ENCODE measurements at regions not wholly inside any gene's neighbourhood (a gene's known extent, or its start where the extent isn't known, plus 50 kb on each side); places are given as distances from the start of the nearest gene placed in this dataset.

DNA sequence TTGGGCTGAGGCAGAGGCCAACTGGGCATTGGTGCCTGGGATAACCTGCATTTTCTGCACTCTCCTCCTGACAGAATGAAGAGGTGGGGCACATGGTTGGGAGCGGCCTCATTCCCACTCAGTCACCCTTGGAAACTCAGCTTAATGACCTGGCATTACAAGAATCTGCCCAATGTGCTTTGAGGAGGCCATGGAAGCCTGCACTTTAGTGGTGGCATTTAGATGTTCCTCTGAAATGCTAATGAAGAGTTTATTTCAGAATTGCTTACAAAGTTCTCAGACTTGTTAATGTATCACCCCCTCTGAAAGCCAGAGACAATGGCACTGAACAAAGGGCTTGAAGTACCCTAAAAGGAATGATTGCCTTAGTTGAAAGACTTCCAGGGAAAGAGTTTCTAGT lies 71.4 kb upstream of the PARP11 start (continued):
- TF ChIP-seq PATZ1 (tag by site-specific recombination; IDR thresholded peaks at IDR 0.05), result no peak

DNA sequence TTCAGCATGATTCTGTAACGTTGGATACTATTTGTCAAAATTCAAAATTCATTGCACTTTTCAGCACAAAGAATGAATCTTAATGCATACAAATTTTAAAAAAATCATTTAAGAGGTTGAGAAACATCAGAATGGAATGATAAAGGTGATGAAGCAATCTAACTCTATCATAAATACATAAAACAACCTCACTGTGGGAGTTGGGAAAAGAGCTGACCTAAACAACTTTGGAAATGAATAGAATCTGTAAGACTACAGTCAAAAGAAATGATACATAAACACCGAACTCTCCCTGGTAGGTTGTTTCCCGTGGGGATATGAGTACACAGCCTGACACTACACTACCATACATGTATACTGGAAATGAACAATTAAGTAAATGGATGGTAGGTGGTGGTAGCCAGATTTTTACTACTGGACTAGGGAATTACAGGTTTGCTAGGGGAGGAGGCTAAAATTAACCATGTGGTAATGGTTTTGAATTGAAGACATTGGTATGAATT lies 64.9 kb upstream of the PARP11 start:
- Histone ChIP-seq H3K4me1 (ENCODE audit: control insufficient read depth, insufficient read depth, low read length) (no peaks in the 10 kb centered on the region), H3K27ac (ENCODE audit: extremely low read depth, low read depth, low read length) (no peak overlapping the region), H3K4me3 (ENCODE audit: low read depth, low read length) (no peak overlapping the region), H3K36me3 (ENCODE audit: control insufficient read depth in 2 of 2, insufficient read depth in 1 of 2, low read length in 2 of 2) (no peaks in the 10 kb centered on the region), H3K9me3 (ENCODE audit: control insufficient read depth, insufficient read depth, low read depth, low read length) (no peaks in the 10 kb centered on the region)
- ChIA-PET CTCF (no interaction called here), POLR2A (no interaction called here)
- TF ChIP-seq ZSCAN16 (tag by site-specific recombination; IDR thresholded peaks at IDR 0.05), result no peak

GRCh38 chr12:3935078-3935477 lies 61.9 kb upstream of the PARP11 start:
- ChIA-PET CTCF (interaction anchor here (1.2 kb wide), 1 partner anchor 10 kb away, joined by 3 read pairs; no protein-coding TSS in a partner anchor), POLR2A (no interaction called here)
- H3K4me3 ChIP-seq (ENCODE audit: low read depth, low read length), result no peak overlapping the region
- TF ChIP-seq ZFP37 (tag by site-specific recombination; IDR thresholded peaks at IDR 0.05) (no peak), SP7 (tag by site-specific recombination; IDR thresholded peaks at IDR 0.05) (no peak), GLI4 (tag by site-specific recombination; IDR thresholded peaks at IDR 0.05) (no peak), ZNF341 (tag by site-specific recombination; IDR thresholded peaks at IDR 0.05; ENCODE audit: low read depth) (no peak), SETDB1 (IDR thresholded peaks at IDR 0.05; ENCODE audit: insufficient read length, low read length) (no peak), ZNF768 (tag by site-specific recombination; IDR thresholded peaks at IDR 0.05) (no peak), ZNF23 (tag by site-specific recombination; IDR thresholded peaks at IDR 0.05; ENCODE audit: borderline replicate concordance) (no peak), YY2 (tag by site-specific recombination; IDR thresholded peaks at IDR 0.05) (no peak), ZBTB48 (tag by site-specific recombination; IDR thresholded peaks at IDR 0.05) (no peak)
- TF ChIP-seq, protein P1, sequence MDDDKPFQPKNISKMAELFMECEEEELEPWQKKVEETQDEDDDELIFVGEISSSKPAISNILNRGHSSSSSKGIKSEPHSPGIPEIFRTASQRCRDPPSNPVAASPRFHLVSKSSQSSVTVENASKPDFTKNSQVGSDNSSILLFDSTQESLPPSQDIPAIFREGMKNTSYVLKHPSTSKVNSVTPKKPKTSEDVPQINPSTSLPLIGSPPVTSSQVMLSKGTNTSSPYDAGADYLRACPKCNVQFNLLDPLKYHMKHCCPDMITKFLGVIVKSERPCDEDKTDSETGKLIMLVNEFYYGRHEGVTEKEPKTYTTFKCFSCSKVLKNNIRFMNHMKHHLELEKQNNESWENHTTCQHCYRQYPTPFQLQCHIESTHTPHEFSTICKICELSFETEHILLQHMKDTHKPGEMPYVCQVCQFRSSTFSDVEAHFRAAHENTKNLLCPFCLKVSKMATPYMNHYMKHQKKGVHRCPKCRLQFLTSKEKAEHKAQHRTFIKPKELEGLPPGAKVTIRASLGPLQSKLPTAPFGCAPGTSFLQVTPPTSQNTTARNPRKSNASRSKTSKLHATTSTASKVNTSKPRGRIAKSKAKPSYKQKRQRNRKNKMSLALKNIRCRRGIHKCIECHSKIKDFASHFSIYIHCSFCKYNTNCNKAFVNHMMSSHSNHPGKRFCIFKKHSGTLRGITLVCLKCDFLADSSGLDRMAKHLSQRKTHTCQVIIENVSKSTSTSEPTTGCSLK (tag by site-specific recombination; IDR thresholded peaks at IDR 0.05), result no peak
- TF ChIP-seq, protein P2, sequence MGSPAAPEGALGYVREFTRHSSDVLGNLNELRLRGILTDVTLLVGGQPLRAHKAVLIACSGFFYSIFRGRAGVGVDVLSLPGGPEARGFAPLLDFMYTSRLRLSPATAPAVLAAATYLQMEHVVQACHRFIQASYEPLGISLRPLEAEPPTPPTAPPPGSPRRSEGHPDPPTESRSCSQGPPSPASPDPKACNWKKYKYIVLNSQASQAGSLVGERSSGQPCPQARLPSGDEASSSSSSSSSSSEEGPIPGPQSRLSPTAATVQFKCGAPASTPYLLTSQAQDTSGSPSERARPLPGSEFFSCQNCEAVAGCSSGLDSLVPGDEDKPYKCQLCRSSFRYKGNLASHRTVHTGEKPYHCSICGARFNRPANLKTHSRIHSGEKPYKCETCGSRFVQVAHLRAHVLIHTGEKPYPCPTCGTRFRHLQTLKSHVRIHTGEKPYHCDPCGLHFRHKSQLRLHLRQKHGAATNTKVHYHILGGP (tag by site-specific recombination; IDR thresholded peaks at IDR 0.05), result no peak
- no peaks in the 10 kb centered on the region for H3K9me3 ChIP-seq (ENCODE audit: control insufficient read depth, insufficient read depth, low read depth, low read length)
- H3K4me1 ChIP-seq (ENCODE audit: control insufficient read depth, insufficient read depth, low read length), result no peaks in the 10 kb centered on the region
- no peaks in the 10 kb centered on the region for H3K36me3 ChIP-seq (ENCODE audit: control insufficient read depth in 2 of 2, insufficient read depth in 1 of 2, low read length in 2 of 2)
- no peak overlapping the region for H3K27ac ChIP-seq (ENCODE audit: extremely low read depth, low read depth, low read length)

DNA sequence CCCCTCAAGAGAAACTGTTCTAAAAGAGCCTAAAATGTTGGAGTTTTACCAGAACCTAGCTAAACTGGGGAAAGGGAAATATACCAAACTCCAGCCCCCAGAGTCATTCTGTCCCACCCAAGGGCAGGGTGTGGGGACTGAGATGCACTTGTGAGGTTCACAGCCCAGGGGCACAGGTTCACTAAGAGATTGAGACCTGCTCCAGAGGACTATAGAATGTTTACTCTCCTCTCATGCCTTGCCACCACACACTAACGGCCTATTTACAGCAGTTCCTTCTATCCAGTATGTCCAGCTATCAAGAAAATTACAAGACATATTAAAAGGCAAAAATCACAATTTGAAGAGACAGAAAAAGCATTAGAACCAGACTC lies 60.6 kb upstream of the PARP11 start:
- Histone ChIP-seq H3K36me3 (ENCODE audit: control insufficient read depth in 2 of 2, insufficient read depth in 1 of 2, low read length in 2 of 2) (no peaks in the 10 kb centered on the region), H3K9me3 (ENCODE audit: control insufficient read depth, insufficient read depth, low read depth, low read length) (no peaks in the 10 kb centered on the region), H3K4me1 (ENCODE audit: control insufficient read depth, insufficient read depth, low read length) (no peaks in the 10 kb centered on the region), H3K27ac (ENCODE audit: extremely low read depth, low read depth, low read length) (no peak overlapping the region), H3K4me3 (ENCODE audit: low read depth, low read length) (no peak overlapping the region)
- ChIA-PET POLR2A (no interaction called here), CTCF (interaction anchor here (1.2 to 1.5 kb wide), 2 partner anchors 11 to 49 kb away, joined by 3 read pairs; no protein-coding TSS in a partner anchor)
- TF ChIP-seq ZNF202 (tag by site-specific recombination; IDR thresholded peaks at IDR 0.05; ENCODE audit: borderline replicate concordance), result no peak
- TF ChIP-seq, protein P3, sequence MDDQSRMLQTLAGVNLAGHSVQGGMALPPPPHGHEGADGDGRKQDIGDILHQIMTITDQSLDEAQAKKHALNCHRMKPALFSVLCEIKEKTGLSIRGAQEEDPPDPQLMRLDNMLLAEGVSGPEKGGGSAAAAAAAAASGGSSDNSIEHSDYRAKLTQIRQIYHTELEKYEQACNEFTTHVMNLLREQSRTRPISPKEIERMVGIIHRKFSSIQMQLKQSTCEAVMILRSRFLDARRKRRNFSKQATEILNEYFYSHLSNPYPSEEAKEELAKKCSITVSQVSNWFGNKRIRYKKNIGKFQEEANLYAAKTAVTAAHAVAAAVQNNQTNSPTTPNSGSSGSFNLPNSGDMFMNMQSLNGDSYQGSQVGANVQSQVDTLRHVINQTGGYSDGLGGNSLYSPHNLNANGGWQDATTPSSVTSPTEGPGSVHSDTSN (CRISPR knock-in tag; IDR thresholded peaks at IDR 0.05), result no peak
- TF ChIP-seq ZIC2 (tag by site-specific recombination; IDR thresholded peaks at IDR 0.05), result no peak
- TF ChIP-seq, protein P4, sequence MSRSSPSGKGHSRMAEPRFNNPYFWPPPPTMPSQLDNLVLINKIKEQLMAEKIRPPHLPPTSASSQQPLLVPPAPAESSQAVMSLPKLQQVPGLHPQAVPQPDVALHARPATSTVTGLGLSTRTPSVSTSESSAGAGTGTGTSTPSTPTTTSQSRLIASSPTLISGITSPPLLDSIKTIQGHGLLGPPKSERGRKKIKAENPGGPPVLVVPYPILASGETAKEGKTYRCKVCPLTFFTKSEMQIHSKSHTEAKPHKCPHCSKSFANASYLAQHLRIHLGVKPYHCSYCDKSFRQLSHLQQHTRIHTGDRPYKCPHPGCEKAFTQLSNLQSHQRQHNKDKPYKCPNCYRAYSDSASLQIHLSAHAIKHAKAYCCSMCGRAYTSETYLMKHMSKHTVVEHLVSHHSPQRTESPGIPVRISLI (tag by site-specific recombination; IDR thresholded peaks at IDR 0.05), result no peak
- TF ChIP-seq SALL2 (tag by site-specific recombination; IDR thresholded peaks at IDR 0.05; ENCODE audit: borderline replicate concordance), result no peak
- TF ChIP-seq MZF1 (tag by site-specific recombination; IDR thresholded peaks at IDR 0.05; ENCODE audit: borderline replicate concordance), result no peak
- no peak for TF ChIP-seq KLF16 (tag by site-specific recombination; IDR thresholded peaks at IDR 0.05)
- TF ChIP-seq GLI2 (tag by site-specific recombination; IDR thresholded peaks at IDR 0.05; ENCODE audit: borderline replicate concordance, low read depth), result no peak
- no peak for TF ChIP-seq ZNF416 (tag by site-specific recombination; IDR thresholded peaks at IDR 0.05)
- TF ChIP-seq, protein P5, sequence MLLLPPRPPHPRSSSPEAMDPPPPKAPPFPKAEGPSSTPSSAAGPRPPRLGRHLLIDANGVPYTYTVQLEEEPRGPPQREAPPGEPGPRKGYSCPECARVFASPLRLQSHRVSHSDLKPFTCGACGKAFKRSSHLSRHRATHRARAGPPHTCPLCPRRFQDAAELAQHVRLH (tag by site-specific recombination; IDR thresholded peaks at IDR 0.05), result no peak
